ENCODE measurements at regions not wholly inside any gene's neighbourhood (a gene's known extent, or its start where the extent isn't known, plus 50 kb on each side); places are given as distances from the start of the nearest gene placed in this dataset.

- TF ChIP-seq CTCF (conservative IDR thresholded peaks at IDR 0.05; ENCODE audit: low read length) (no peak), EZH2phosphoT487 (IDR thresholded peaks at IDR 0.05; ENCODE audit: borderline replicate concordance, low read depth, low read length) (no peak)
Observed at GRCh38 chr11:81036168-81036870, 1595.5 kb upstream of the TENM4 start.
